Fibroblast of villous mesenchyme (primary cell): ENCODE measurements at regions not wholly inside any gene's neighbourhood (a gene's known extent, or its start where the extent isn't known, plus 50 kb on each side); places are given as distances from the start of the nearest gene placed in this dataset.

Experiments used
- DNase-seq: peaks from one replicate; pipeline ENCODE4 v3.0.0-alpha.2; 2010; ENCODE audit warnings: low read depth
- H3K4me3 ChIP-seq: 2 replicates; pipeline ENCODE4 v1.5.1; 2011; ENCODE audit warnings: low read depth, mild to moderate bottlenecking, low read length
- TF ChIP-seq, protein P1 (sequence below): IDR thresholded peaks from 2 replicates; pipeline ENCODE4 v1.5.1; 2012; ENCODE audit warnings: low read depth, mild to moderate bottlenecking, low read length; ENCODE audit not compliant: insufficient read depth

DNA sequence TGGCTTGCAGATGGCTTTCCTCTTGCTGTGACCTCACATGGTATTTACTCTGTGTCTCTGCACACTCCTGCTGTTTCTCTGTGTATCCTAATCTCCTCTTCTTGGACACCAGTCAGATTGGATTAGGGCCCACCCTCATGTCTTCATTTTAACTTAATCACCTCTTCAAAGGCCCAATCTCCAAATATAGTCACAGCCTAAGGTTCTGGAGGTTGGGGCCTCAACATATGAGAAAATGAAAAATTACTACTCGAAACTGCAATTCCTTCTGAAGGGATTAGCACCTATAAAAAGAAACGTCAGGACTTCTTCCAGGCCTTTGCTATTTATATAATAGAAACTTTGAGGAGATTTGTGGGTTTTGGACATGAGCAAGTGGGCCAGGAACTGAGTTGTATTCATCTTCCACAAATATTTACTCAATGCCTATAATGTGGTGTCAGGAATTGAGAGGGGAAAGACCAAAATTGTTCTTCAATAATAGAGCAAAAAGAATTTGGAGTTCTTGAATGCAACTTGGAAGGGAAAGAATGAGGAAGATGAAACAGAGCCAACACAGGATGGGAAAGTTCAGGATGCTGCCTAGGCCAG, 270.0 kb upstream of the FN1 start:
- TF ChIP-seq, protein P1, sequence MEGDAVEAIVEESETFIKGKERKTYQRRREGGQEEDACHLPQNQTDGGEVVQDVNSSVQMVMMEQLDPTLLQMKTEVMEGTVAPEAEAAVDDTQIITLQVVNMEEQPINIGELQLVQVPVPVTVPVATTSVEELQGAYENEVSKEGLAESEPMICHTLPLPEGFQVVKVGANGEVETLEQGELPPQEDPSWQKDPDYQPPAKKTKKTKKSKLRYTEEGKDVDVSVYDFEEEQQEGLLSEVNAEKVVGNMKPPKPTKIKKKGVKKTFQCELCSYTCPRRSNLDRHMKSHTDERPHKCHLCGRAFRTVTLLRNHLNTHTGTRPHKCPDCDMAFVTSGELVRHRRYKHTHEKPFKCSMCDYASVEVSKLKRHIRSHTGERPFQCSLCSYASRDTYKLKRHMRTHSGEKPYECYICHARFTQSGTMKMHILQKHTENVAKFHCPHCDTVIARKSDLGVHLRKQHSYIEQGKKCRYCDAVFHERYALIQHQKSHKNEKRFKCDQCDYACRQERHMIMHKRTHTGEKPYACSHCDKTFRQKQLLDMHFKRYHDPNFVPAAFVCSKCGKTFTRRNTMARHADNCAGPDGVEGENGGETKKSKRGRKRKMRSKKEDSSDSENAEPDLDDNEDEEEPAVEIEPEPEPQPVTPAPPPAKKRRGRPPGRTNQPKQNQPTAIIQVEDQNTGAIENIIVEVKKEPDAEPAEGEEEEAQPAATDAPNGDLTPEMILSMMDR = no peak
- DNase-seq = peak; percentile 81
- no peak overlapping the region for H3K4me3 ChIP-seq

DNA sequence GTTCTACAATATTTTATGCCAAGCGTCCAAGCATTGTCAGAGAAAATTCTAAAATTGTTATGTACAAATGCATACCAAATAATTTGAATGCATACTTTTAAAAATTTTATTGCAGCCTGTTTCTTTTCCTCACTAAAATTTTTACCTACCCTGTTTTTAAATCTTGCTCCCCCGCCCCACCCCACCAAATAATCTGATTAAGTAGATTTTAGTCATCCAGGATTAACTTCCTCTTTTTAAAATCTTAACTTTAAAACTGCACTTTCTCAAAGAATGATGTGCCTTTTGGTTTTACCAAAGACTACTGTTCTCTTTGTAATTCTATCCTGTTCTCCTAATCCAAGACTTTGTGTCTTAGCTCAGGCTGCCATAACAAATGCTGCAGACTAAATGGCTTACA, 269.4 kb upstream of the FN1 start:
- TF ChIP-seq, protein P1 = no peak
- no peak overlapping the region for H3K4me3 ChIP-seq
- DNase-seq = no peak

DNA sequence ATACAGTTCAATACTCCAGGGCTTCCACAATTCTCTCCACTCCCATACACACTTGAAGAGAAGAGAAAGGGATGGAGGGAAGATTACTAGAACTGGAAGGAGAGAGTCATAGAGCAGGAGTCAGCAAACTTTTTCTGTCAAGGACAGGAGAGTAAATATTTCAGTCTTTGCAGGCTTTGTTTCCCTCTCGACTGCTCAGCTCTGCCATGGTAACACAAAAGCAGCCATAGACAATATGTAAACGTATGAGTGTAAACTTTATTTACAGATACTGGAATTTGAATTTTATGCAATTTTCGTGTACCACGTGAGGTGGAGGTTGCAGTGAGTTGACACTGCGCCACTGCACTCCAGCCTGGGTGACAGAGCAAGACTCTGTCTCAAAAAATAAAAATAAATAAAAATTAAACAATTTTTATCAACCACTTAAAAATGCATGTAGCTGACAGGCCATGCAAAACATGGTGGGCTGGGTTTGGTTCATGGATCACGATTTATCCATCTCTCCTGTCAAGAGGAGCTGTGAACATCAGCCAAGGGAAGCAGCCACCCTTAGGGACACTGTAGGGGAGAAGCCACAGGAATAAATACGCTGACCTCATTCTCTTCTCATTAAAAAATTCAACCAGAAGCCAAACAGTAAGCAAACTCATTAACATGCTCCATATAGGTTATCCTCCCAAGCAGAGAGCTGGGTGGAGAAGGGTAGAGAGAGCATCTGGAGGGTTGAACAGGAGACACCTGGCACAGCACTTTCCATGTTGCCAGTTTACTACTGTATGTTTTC, 266.4 kb upstream of the FN1 start:
- TF ChIP-seq, protein P1 = no peak
- H3K4me3 ChIP-seq = no peak overlapping the region
- no peak for DNase-seq

DNA sequence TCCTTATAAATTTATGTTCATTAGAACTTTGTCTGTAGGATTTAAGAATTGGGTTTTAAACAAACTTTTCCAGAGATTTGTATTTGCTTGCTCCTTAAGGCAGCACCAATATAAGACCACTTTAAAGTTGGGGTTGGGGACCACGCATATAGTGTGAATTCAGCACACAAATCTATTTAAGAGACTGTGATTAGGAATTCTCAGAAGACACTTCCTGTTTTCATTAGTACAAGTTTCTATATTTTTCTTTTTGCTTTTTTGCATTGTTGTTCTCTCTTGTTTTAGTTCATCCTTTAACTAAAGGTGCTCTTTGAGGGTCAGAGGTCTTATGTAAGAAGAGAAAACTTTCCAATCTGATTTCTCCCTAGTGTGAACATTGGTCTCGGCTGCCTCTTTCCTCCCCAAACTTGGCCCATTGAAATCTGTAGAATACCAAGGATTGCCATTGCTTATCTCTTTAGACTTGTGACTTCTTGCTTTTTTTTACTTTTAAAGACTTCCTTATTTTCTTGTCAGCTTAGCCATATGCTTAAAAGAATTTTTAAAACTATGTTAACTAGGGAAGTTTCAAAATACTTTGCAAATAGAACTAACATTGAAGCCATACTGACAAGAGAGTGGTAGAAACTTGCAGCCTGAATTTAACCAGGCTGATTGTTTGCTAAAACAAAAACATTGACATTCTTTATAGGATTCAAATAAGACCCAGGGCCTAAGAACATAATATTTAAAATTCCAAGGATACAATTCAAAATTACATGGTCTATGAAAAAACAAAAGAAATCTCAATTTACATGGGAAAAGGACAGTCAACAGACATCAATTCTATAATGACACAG, 264.1 kb upstream of the FN1 start:
- H3K4me3 ChIP-seq = no peak overlapping the region
- no peak for DNase-seq
- TF ChIP-seq, protein P1 = no peak

DNA sequence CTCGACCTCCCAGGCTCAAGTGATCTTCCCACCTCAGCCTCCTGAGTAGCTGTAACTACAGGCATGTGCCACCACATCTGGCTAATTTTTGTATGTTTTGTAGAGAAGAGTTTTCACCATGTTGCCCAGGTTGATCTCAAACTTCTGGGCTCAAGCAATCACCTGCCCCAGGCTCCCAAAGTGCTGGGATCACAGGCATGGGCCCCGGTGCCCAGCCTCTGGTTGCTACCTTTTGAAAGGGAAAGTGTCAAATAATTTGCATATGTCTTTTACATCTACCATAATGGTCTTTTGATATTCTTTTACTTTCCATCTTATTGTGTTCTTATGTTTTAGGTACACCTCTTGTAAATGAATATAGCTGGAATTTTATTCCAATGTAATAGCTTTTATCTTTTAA, 263.1 kb upstream of the FN1 start:
- TF ChIP-seq, protein P1 = no peak
- no peak overlapping the region for H3K4me3 ChIP-seq
- DNase-seq = no peak

DNA sequence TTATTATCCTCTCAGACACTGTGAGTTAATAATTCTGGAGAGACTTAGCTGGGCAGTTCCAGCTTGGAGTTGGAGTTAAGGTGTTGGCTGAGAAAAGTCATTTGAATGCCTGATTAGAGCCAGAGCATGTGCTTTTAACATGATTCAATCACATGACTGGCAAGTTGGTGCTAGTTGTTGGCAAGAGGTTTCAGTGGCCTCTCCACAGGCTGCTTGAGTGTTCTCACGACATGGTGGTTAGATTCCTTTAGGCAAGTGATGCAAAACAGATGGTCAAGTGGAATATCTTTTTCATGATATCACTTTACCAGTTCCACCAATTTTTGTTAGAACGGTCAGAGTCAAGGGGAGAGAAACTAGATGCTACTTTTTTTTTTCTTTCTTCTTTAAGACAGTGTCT, 262.7 kb upstream of the FN1 start:
- TF ChIP-seq, protein P1 = no peak

More for the DNA sequence above, 262.7 kb upstream of the FN1 start:
- H3K4me3 ChIP-seq = no peak overlapping the region
- peak; percentile 91 for DNase-seq
